H9 (cell line): ENCODE measurements at regions not wholly inside any gene's neighbourhood (a gene's known extent, or its start where the extent isn't known, plus 50 kb on each side); places are given as distances from the start of the nearest gene placed in this dataset.
"Not testable (repeated sequence)": the region's sequence is repeated elsewhere in the genome, so short reads cannot be mapped to it uniquely, and the experiment has no call there.

Experiments
- DNase-seq: peaks from one replicate; pipeline ENCODE4 v3.0.0-alpha.2; 2017
- H2AFZ ChIP-seq: one replicate; pipeline ENCODE4 v1.6.1; 2013; ENCODE audit warnings: mild to moderate bottlenecking, low read length, control low read depth, moderate library complexity
- H2AK5ac ChIP-seq: 2 replicates; pipeline ENCODE4 v1.6.1; 2013; ENCODE audit warnings: low read length, control low read depth, mixed read lengths; ENCODE audit not compliant: insufficient read length
- H2BK120ac ChIP-seq: one replicate; pipeline ENCODE4 v1.6.1; 2013; ENCODE audit warnings: low read depth, mild to moderate bottlenecking, low read length, control low read depth, inconsistent platforms; ENCODE audit not compliant: poor library complexity, severe bottlenecking
- H2BK12ac ChIP-seq: 2 replicates; pipeline ENCODE4 v1.6.1; 2013; ENCODE audit warnings: low read length, control low read depth, mixed read lengths, low read depth; ENCODE audit not compliant: insufficient read length
- H2BK15ac ChIP-seq: 2 replicates; pipeline ENCODE4 v1.6.1; 2013; ENCODE audit warnings: low read depth, low read length, control low read depth
- H2BK20ac ChIP-seq: one replicate; pipeline ENCODE4 v1.6.1; 2013; ENCODE audit warnings: low read depth, mild to moderate bottlenecking, low read length, control low read depth, inconsistent platforms; ENCODE audit not compliant: poor library complexity, severe bottlenecking
- H2BK5ac ChIP-seq: 2 replicates; pipeline ENCODE4 v1.6.1; 2013; ENCODE audit warnings: low read length, control low read depth, mixed read lengths; ENCODE audit not compliant: insufficient read length
- H3K14ac ChIP-seq: 2 replicates; pipeline ENCODE4 v1.6.1; 2013; ENCODE audit warnings: low read length, control low read depth; ENCODE audit not compliant: insufficient read depth
- H3K18ac ChIP-seq: 2 replicates; pipeline ENCODE4 v1.6.1; 2013; ENCODE audit warnings: low read depth, mild to moderate bottlenecking, mixed read lengths, low read length, control low read depth; ENCODE audit not compliant: insufficient read length
- H3K23ac ChIP-seq: 2 replicates; pipeline ENCODE4 v1.6.1; 2013; ENCODE audit warnings: low read length, control low read depth, mixed read lengths, low read depth; ENCODE audit not compliant: insufficient read length
- H3K23me2 ChIP-seq: 2 replicates; pipeline ENCODE4 v1.6.1; 2013; ENCODE audit warnings: low read depth, mild to moderate bottlenecking, mixed read lengths, low read length, control low read depth; ENCODE audit not compliant: insufficient read length, poor library complexity, severe bottlenecking
- H3K27ac ChIP-seq: 2 replicates; pipeline ENCODE4 v1.5.1; 2013; ENCODE audit warnings: low read length, control low read depth, mixed read lengths, low read depth; ENCODE audit not compliant: insufficient read length
- H3K27me3 ChIP-seq: 2 replicates; pipeline ENCODE4 v1.6.1; 2013; ENCODE audit warnings: low read length, control low read depth, inconsistent platforms; ENCODE audit not compliant: insufficient read depth
- H3K4ac ChIP-seq: 2 replicates; pipeline ENCODE4 v1.6.1; 2013; ENCODE audit warnings: low read depth, mild to moderate bottlenecking, control low read depth, inconsistent platforms, low read length, moderate library complexity
- H3K4me1 ChIP-seq: 2 replicates; pipeline ENCODE4 v1.6.1; 2013; ENCODE audit warnings: low read length, control low read depth, inconsistent platforms; ENCODE audit not compliant: insufficient read depth
- H3K4me2 ChIP-seq: 2 replicates; pipeline ENCODE4 v1.6.1; 2013; ENCODE audit warnings: low read length, control low read depth, mixed read lengths; ENCODE audit not compliant: insufficient read length, insufficient read depth
- H3K56ac ChIP-seq: 2 replicates; pipeline ENCODE4 v1.6.1; 2013; ENCODE audit warnings: low read depth, mild to moderate bottlenecking, mixed read lengths, low read length, control low read depth; ENCODE audit not compliant: insufficient read length
- H3K79me1 ChIP-seq: 2 replicates; pipeline ENCODE4 v1.6.1; 2013; ENCODE audit warnings: low read depth, mild to moderate bottlenecking, moderate library complexity, low read length, control low read depth, inconsistent platforms; ENCODE audit not compliant: insufficient read depth, poor library complexity, severe bottlenecking
- H3K79me2 ChIP-seq: 2 replicates; pipeline ENCODE4 v1.6.1; 2013; ENCODE audit warnings: low read length, control low read depth, inconsistent platforms; ENCODE audit not compliant: insufficient read depth
- H3K9ac ChIP-seq: 2 replicates; pipeline ENCODE4 v1.6.1; 2013; ENCODE audit warnings: low read length, control low read depth, mixed read lengths; ENCODE audit not compliant: insufficient read length; ENCODE audit errors: extremely low read depth
- H3K9me3 ChIP-seq: one replicate; pipeline ENCODE4 v1.6.1; 2013; ENCODE audit warnings: low read depth, low read length, inconsistent platforms; ENCODE audit not compliant: control insufficient read depth
- H3T11ph ChIP-seq: one replicate; pipeline ENCODE4 v1.6.1; 2013; ENCODE audit warnings: mild to moderate bottlenecking, low read length, control low read depth, inconsistent platforms
- H4K20me1 ChIP-seq: one replicate; pipeline ENCODE4 v1.6.1; 2013; ENCODE audit not compliant: control insufficient read depth, insufficient read length, insufficient read depth
- H4K5ac ChIP-seq: 2 replicates; pipeline ENCODE4 v1.6.1; 2013; ENCODE audit warnings: low read depth, mild to moderate bottlenecking, mixed read lengths, low read length, control low read depth; ENCODE audit not compliant: insufficient read length
- H4K8ac ChIP-seq: replicated peaks from 2 replicates; pipeline ENCODE4 v1.6.1; 2013; ENCODE audit warnings: low read length, control low read depth, mixed read lengths, low read depth; ENCODE audit not compliant: insufficient read length
- H4K91ac ChIP-seq: 2 replicates; pipeline ENCODE4 v1.6.1; 2013; ENCODE audit warnings: low read depth, mild to moderate bottlenecking, moderate library complexity, mixed read lengths, low read length, control low read depth; ENCODE audit not compliant: insufficient read length
- H3K27ac Mint-ChIP-seq, 3 experiments: 2 replicates in 2 of 3; 3 replicates in 1 of 3; pipeline ENCODE4 v1.8.0; 2020 to 2021; ENCODE audit warnings: mixed read lengths in 3 of 3, mild to moderate bottlenecking in 1 of 3, moderate library complexity in 1 of 3
- H3K27me3 Mint-ChIP-seq: 2 replicates; pipeline ENCODE4 v1.8.0; 2021; ENCODE audit warnings: low read depth, mild to moderate bottlenecking, moderate library complexity, mixed read lengths
- H3K36me3 Mint-ChIP-seq, 3 experiments: 2 replicates in 2 of 3; 3 replicates in 1 of 3; pipeline ENCODE4 v1.8.0; 2020 to 2021; ENCODE audit warnings: low read depth in 3 of 3, mixed read lengths in 3 of 3; ENCODE audit not compliant: insufficient read depth in 1 of 3
- H3K4me1 Mint-ChIP-seq, 2 experiments: 2 replicates each; pipeline ENCODE4 v1.8.0; 2020; ENCODE audit warnings: mixed read lengths in 2 of 2
- H3K4me3 Mint-ChIP-seq, 2 experiments: 2 replicates in 1 of 2; 3 replicates in 1 of 2; pipeline ENCODE4 v1.8.0; 2020 to 2021; ENCODE audit warnings: mild to moderate bottlenecking in 2 of 2, mixed read lengths in 2 of 2, moderate library complexity in 1 of 2
- H3K9me3 Mint-ChIP-seq, 2 experiments: 2 replicates in 1 of 2; 3 replicates in 1 of 2; pipeline ENCODE4 v1.8.0; 2020; ENCODE audit warnings: mild to moderate bottlenecking in 2 of 2, mixed read lengths in 2 of 2, moderate library complexity in 1 of 2
- WGBS: extraction: QIAGEN DNeasy Blood & Tissue Kit; methylation state at CpG from one replicate; pipeline ENCODE4 v1.1.7; 2013; ENCODE audit warnings: missing lambda C conversion rate, low lambda C conversion rate, mixed read lengths; ENCODE audit not compliant: insufficient read length; ENCODE audit errors: extremely low coverage; 5-methylcytosine and 5-hydroxymethylcytosine counted together

DNA sequence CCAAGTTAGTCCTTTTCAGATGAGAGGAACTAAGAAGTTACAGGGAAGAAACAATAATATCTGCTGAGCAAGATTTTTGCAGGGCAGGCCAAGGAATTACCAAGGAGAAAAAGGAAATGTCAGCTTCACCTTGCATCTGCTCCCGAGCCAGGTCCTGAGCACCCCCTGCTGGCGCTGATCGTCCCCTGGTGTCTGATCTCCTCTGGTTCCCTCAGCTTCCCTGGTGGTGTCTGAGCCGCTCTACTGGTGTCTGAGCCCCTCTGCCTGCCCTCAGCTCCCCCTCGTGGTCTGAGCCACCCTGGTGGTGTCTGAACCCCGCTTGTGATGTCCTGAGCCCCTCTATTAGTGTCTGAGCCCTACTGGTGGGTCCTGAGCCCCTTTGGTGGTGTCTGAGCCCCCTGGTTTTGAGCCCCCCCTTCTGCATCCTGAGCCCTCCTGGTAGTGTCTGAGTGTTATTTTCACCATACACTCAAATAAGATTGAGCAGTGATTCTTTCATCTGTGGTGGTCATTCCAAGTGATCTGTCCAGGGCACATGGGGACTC, 196.6 kb upstream of the POTEB2 start:
- H3K18ac ChIP-seq, H3K27me3 ChIP-seq, H2BK12ac ChIP-seq, H3K9ac ChIP-seq, H3T11ph ChIP-seq, H3K4me1 Mint-ChIP-seq, H3K79me1 ChIP-seq, H3K27ac ChIP-seq, H4K91ac ChIP-seq, H3K27me3 Mint-ChIP-seq, H3K14ac ChIP-seq, H3K79me2 ChIP-seq, H3K23ac ChIP-seq, DNase-seq, H2BK120ac ChIP-seq, H3K23me2 ChIP-seq, H4K5ac ChIP-seq, H2BK15ac ChIP-seq, H3K27ac Mint-ChIP-seq, H3K36me3 Mint-ChIP-seq, H3K56ac ChIP-seq, H2AK5ac ChIP-seq, H2BK20ac ChIP-seq, H2BK5ac ChIP-seq, H4K20me1 ChIP-seq, H3K4me1 ChIP-seq, H2AFZ ChIP-seq, H4K8ac ChIP-seq, H3K4me2 ChIP-seq, H3K4me3 Mint-ChIP-seq, H3K4ac ChIP-seq: not testable (repeated sequence)
- WGBS: no CpG with 5 or more reads among the region's 6 CpGs
- peaks cover 20 to 28% of the 10 kb centered on the region in 2 experiments for H3K9me3 Mint-ChIP-seq
- H3K9me3 ChIP-seq: peaks cover 13% of the 10 kb centered on the region

DNA sequence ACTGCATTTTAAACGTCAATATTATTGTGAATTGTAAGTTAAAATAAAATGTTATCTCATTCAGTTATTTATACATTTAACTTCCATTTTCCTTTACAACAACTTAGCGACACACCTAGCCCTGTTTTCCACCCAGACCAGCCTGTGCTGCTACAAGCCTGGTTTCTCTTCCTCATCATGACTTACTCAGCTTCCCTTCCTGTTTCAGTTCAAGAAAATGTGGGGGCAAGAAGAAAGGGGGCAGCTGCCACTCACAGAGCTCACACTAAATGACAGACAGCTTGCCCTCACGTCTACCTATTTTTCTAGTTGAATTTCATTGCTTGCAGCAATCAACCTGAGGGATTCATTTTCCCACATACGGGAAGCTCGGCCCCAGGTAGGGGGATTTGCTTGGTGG, 185.8 kb upstream of the POTEB2 start:
- not testable (repeated sequence) for H3K4me1 ChIP-seq, H3K9me3 Mint-ChIP-seq, H3K4me2 ChIP-seq, H4K20me1 ChIP-seq, H3K23ac ChIP-seq, H3K27ac Mint-ChIP-seq, H3K27me3 ChIP-seq, H2AK5ac ChIP-seq, H4K91ac ChIP-seq, H4K8ac ChIP-seq, H2BK15ac ChIP-seq, H2AFZ ChIP-seq, H3K79me1 ChIP-seq, H2BK12ac ChIP-seq, H3K18ac ChIP-seq, H3K23me2 ChIP-seq, H4K5ac ChIP-seq, H3K4me1 Mint-ChIP-seq, H3K36me3 Mint-ChIP-seq, H3K27ac ChIP-seq, H2BK20ac ChIP-seq, H3K79me2 ChIP-seq, H3K14ac ChIP-seq, H3K27me3 Mint-ChIP-seq, H3K56ac ChIP-seq, H3K9me3 ChIP-seq, H2BK5ac ChIP-seq, H3K4ac ChIP-seq, H2BK120ac ChIP-seq, H3K4me3 Mint-ChIP-seq, H3T11ph ChIP-seq, DNase-seq, H3K9ac ChIP-seq
- no CpG with 5 or more reads among the region's 5 CpGs for WGBS
